WTC11 (cell line): ENCODE measurements at regions not wholly inside any gene's neighbourhood (a gene's known extent, or its start where the extent isn't known, plus 50 kb on each side); places are given as distances from the start of the nearest gene placed in this dataset.

Source experiments
- GABPB1 ChIP-seq: sonication (generic); formaldehyde crosslinking; IDR thresholded peaks from 2 replicates; pipeline ENCODE4 v1.8.1; 2023; ENCODE audit warnings: mild to moderate bottlenecking, missing genetic modification reagents
- TF ChIP-seq, protein P1 (sequence below): fragments of 200-600 bp; IDR thresholded peaks from 2 replicates; pipeline ENCODE4 v1.8.0; 2022; ENCODE audit warnings: antibody characterized with exemption
- TF ChIP-seq, protein P2 (sequence below): sonication (generic); formaldehyde crosslinking; IDR thresholded peaks from 2 replicates; pipeline ENCODE4 v1.8.1; 2022; ENCODE audit warnings: missing genetic modification reagents, borderline replicate concordance

DNA sequence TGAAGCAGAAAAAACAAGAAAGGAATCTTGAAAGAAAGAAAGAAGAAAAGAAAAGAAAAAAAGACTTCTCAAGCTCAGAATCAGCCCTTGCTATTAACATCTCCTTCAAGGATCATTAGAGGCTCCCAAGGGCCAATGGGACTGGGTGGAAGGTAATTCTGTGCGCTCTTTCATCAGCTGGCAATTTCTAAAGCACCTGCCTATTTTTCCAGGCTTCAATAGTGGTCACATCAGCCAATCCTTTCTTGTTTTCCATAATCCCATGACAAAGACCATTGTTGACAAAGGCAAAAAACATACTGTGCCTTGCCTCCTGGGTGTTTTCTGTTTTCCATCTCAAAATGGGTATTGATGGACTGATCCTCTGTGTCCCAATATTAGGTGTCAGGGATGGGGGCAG, 88.2 kb upstream of the TSC22D1 start:
- no peak for TF ChIP-seq GABPB1 (CRISPR knock-in tag)
- TF ChIP-seq, protein P1, sequence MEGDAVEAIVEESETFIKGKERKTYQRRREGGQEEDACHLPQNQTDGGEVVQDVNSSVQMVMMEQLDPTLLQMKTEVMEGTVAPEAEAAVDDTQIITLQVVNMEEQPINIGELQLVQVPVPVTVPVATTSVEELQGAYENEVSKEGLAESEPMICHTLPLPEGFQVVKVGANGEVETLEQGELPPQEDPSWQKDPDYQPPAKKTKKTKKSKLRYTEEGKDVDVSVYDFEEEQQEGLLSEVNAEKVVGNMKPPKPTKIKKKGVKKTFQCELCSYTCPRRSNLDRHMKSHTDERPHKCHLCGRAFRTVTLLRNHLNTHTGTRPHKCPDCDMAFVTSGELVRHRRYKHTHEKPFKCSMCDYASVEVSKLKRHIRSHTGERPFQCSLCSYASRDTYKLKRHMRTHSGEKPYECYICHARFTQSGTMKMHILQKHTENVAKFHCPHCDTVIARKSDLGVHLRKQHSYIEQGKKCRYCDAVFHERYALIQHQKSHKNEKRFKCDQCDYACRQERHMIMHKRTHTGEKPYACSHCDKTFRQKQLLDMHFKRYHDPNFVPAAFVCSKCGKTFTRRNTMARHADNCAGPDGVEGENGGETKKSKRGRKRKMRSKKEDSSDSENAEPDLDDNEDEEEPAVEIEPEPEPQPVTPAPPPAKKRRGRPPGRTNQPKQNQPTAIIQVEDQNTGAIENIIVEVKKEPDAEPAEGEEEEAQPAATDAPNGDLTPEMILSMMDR, result no peak
- TF ChIP-seq, protein P2, sequence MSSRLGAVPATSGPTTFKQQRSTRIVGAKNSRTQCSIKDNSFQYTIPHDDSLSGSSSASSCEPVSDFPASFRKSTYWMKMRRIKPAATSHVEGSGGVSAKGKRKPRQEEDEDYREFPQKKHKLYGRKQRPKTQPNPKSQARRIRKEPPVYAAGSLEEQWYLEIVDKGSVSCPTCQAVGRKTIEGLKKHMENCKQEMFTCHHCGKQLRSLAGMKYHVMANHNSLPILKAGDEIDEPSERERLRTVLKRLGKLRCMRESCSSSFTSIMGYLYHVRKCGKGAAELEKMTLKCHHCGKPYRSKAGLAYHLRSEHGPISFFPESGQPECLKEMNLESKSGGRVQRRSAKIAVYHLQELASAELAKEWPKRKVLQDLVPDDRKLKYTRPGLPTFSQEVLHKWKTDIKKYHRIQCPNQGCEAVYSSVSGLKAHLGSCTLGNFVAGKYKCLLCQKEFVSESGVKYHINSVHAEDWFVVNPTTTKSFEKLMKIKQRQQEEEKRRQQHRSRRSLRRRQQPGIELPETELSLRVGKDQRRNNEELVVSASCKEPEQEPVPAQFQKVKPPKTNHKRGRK (CRISPR knock-in tag), result no peak
